HCT116 (cell line): ENCODE measurements at regions not wholly inside any gene's neighbourhood (a gene's known extent, or its start where the extent isn't known, plus 50 kb on each side); places are given as distances from the start of the nearest gene placed in this dataset.

Experiments used
- ATAC-seq: fragments of 200-7000 bp; cut with Tn5 transposase; 2 replicates; pipeline ENCODE4 v1.9.1; 2020; ENCODE audit warnings: mild to moderate bottlenecking, moderate library complexity
- BruUV-seq: library from RNA; stranded (reverse); fragments of 400-500 nt; replicated peaks from 2 replicates; lab custom pipeline; 2021; lab: Mats Ljungman, UMichigan
- CTCF ChIA-PET: fragments of 300-600 bp; sonication (Branson Sonifier 250); formaldehyde crosslinking; loops from one replicate; lab custom pipeline; 2021; ENCODE audit warnings: antibody characterized with exemption; lab: Charles Lee
- POLR2A ChIA-PET: fragments of 300-600, 350-600 bp; sonication (Branson Sonifier 250); formaldehyde crosslinking; loops from one replicate; lab custom pipeline; 2021; ENCODE audit warnings: antibody characterized with exemption; lab: Charles Lee
- RAD21 ChIA-PET, 2 experiments: fragments of 300-600 bp; sonication (Branson Sonifier 250); formaldehyde crosslinking; loops; one replicate each; lab custom pipeline; 2023; ENCODE audit warnings: low total read pairs in 2 of 2; ENCODE audit not compliant: uncharacterized antibody in 2 of 2, unreplicated experiment in 2 of 2, low non-redundant PET in 1 of 2; lab: Charles Lee
- DNase-seq: peaks from one replicate; pipeline ENCODE4 v3.0.0-alpha.2; 2010; ENCODE audit warnings: low read depth, low spot score
- H2AFZ ChIP-seq: fragments of 200-600 bp; shearing (Covaris generic), sonication (generic); 2 replicates; pipeline ENCODE4 v1.6.1; 2017; ENCODE audit warnings: low read depth, mixed run types, mixed read lengths, antibody characterized with exemption, low read length; ENCODE audit not compliant: poor library complexity, severe bottlenecking
- H3K27ac ChIP-seq: 2 replicates; pipeline ENCODE4 v1.5.1; 2012; ENCODE audit warnings: low read depth, low read length
- H3K27me3 ChIP-seq: fragments of 200-600 bp; sonication (generic); 2 replicates; pipeline ENCODE4 v1.6.1; 2016; ENCODE audit warnings: mixed run types, low read length, mixed read lengths; ENCODE audit not compliant: insufficient read depth
- H3K36me3 ChIP-seq, 2 experiments: fragments of 200-500 bp in 1 of 2; fragments of 200-600 bp in 1 of 2; sonication (Bioruptor generic) in 1 of 2; sonication (generic) in 1 of 2; 2 replicates each; pipeline versions ENCODE4 v1.5.1 to v1.6.1; 2014 to 2016; ENCODE audit warnings: low read length in 2 of 2, inconsistent platforms in 1 of 2, mixed read lengths in 1 of 2, mixed run types in 1 of 2; ENCODE audit not compliant: insufficient read depth in 2 of 2, control insufficient read depth in 1 of 2
- H3K4me1 ChIP-seq, 2 experiments: fragments of 200-600 bp in 1 of 2; sonication (generic) in 1 of 2; 2 replicates each; pipeline versions ENCODE4 v1.5.1 to v1.6.1; 2012 to 2017; ENCODE audit warnings: low read length in 2 of 2, inconsistent platforms in 1 of 2, mild to moderate bottlenecking in 1 of 2, mixed read lengths in 1 of 2, mixed run types in 1 of 2, moderate library complexity in 1 of 2; ENCODE audit not compliant: insufficient read depth in 2 of 2, control insufficient read depth in 1 of 2
- H3K4me2 ChIP-seq: fragments of 200-600 bp; sonication (generic); 2 replicates; pipeline ENCODE4 v1.6.1; 2017; ENCODE audit warnings: mixed run types, low read length, mixed read lengths
- H3K4me3 ChIP-seq, 2 experiments: fragments of 200-600 bp in 1 of 2; sonication (generic) in 1 of 2; replicated peaks in 1 of 2; 2 replicates each; pipeline ENCODE4 v1.5.1; 2011 to 2016; ENCODE audit warnings: low read length in 2 of 2, control low read depth in 1 of 2, low read depth in 1 of 2, mild to moderate bottlenecking in 1 of 2, mixed read lengths in 1 of 2, mixed run types in 1 of 2
- H3K79me2 ChIP-seq: fragments of 200-600 bp; sonication (generic); 2 replicates; pipeline ENCODE4 v1.6.1; 2017; ENCODE audit warnings: mild to moderate bottlenecking, mixed run types, low read length, moderate library complexity, mixed read lengths; ENCODE audit not compliant: insufficient read depth
- H3K9ac ChIP-seq: fragments of 200-600 bp; sonication (generic); 2 replicates; pipeline ENCODE4 v1.6.1; 2016; ENCODE audit warnings: low read length, mixed read lengths
- H3K9me2 ChIP-seq: fragments of 200-600 bp; sonication (generic), shearing (Covaris generic); 2 replicates; pipeline ENCODE4 v1.6.1; 2017; ENCODE audit warnings: mixed run types, mild to moderate bottlenecking, moderate library complexity; ENCODE audit not compliant: insufficient read depth
- H3K9me3 ChIP-seq, 2 experiments: fragments of 200-500 bp in 1 of 2; fragments of 200-600 bp in 1 of 2; sonication (Bioruptor generic) in 1 of 2; sonication (generic) in 1 of 2; 2 replicates each; pipeline ENCODE4 v1.6.1; 2014 to 2017; ENCODE audit warnings: low read length in 2 of 2, mixed read lengths in 2 of 2, inconsistent platforms in 1 of 2, low read depth in 1 of 2, mild to moderate bottlenecking in 1 of 2, mixed run types in 1 of 2, moderate library complexity in 1 of 2; ENCODE audit not compliant: control insufficient read depth in 1 of 2, insufficient read depth in 1 of 2
- H4K20me1 ChIP-seq: fragments of 200-600 bp; sonication (generic), shearing (Covaris generic); 2 replicates; pipeline ENCODE4 v1.6.1; 2017; ENCODE audit warnings: mixed run types, mild to moderate bottlenecking, moderate library complexity; ENCODE audit not compliant: insufficient read depth
- CBX3 ChIP-seq: IDR thresholded peaks from 2 replicates; pipeline ENCODE4 v1.6.1; 2012; ENCODE audit warnings: low read depth
- CEBPB ChIP-seq: IDR thresholded peaks from 2 replicates; pipeline ENCODE4 v1.6.1; 2012; ENCODE audit warnings: low read depth
- EZH2 ChIP-seq: fragments of 200-600 bp; sonication (generic); IDR thresholded peaks from 2 replicates; pipeline ENCODE4 v1.6.1; 2017; ENCODE audit warnings: antibody characterized with exemption, mixed run types
- EZH2phosphoT487 ChIP-seq: fragments of 200-600 bp; IDR thresholded peaks from 2 replicates; pipeline ENCODE4 v1.6.1; 2018; ENCODE audit warnings: antibody characterized with exemption, borderline replicate concordance
- POLR2A ChIP-seq: IDR thresholded peaks from 2 replicates; pipeline ENCODE4 v1.7.0; 2011; ENCODE audit warnings: borderline replicate concordance; ENCODE audit not compliant: insufficient read depth, insufficient read length; ENCODE audit errors: extremely low read depth
- POLR2AphosphoS5 ChIP-seq: IDR thresholded peaks from 2 replicates; pipeline ENCODE4 v1.6.1; 2011; ENCODE audit warnings: mild to moderate bottlenecking, low read depth, low read length, moderate library complexity
- SRF ChIP-seq: IDR thresholded peaks from 2 replicates; pipeline ENCODE4 v1.6.1; 2012; ENCODE audit warnings: low read depth
- TCF7L2 ChIP-seq: IDR thresholded peaks from 2 replicates; pipeline ENCODE4 v1.7.0; 2011; ENCODE audit warnings: borderline replicate concordance, inconsistent platforms; ENCODE audit not compliant: insufficient read depth, insufficient read length; ENCODE audit errors: extremely low read depth
- YY1 ChIP-seq: IDR thresholded peaks from 2 replicates; pipeline ENCODE4 v1.6.1; 2011; ENCODE audit warnings: low read length, low read depth, moderate library complexity, mild to moderate bottlenecking; ENCODE audit not compliant: insufficient replicate concordance; ENCODE audit errors: extremely low read depth
- intact Hi-C: fragments of 100-400 bp; cut with micrococcal nuclease; formaldehyde crosslinking; loops from 2 replicates; pipeline ENCODE4 v1.10.0; 2022
- TF ChIP-seq, protein P1 (sequence below): IDR thresholded peaks from 2 replicates; pipeline ENCODE4 v1.6.1; 2012
- TF ChIP-seq, protein P2 (sequence below): IDR thresholded peaks from 2 replicates; pipeline ENCODE4 v1.6.1; 2012; ENCODE audit warnings: low read depth
- TF ChIP-seq, protein P3 (sequence below): IDR thresholded peaks from 2 replicates; pipeline ENCODE4 v1.6.1; 2012

DNA sequence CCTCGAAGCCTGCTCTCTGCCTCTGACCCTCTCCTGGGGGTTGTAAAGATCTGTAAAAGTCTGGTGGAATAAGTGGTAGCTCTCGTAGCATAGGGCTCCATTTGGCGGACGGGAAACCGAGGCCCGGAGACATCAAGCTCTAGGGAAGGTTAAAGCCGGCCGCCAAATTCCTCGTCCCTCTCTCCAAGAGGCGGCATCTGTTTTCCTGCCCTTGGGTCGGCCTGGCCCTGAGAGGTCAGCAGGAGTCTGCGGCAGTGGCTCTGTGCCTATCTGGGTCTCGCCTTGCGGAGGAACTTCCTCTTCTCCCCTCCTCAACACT lies 72.4 kb downstream of the TEX51 start:
- Histone ChIP-seq H3K27me3 (peaks cover 37% of the 10 kb centered on the region), H4K20me1 (no peaks in the 10 kb centered on the region), H3K9ac (no peak overlapping the region), H3K9me2 (no peaks in the 10 kb centered on the region), H2AFZ (no peak overlapping the region), H3K9me3 (no peaks in the 10 kb centered on the region), H3K4me2 (peak overlapping the region; percentile 86), H3K4me3 (no peak overlapping the region), H3K79me2 (no peaks in the 10 kb centered on the region), H3K27ac (no peak overlapping the region), H3K36me3 (no peaks in the 10 kb centered on the region), H3K4me1 (peaks cover 2 to 12% of the 10 kb centered on the region in 2 experiments; a peak in 2 of 4 replicates)
- ChIA-PET POLR2A (no interaction called here), CTCF (interaction anchor here (1.4 to 2.5 kb wide), 5 partner anchors 29 to 443 kb away, joined by 3 to 31 read pairs (median 5); no protein-coding TSS in a partner anchor), RAD21 (no interaction called here)
- BruUV-seq = no TSS peak
- intact Hi-C loops = loop anchor here (2.0 to 10.0 kb wide), 3 partner anchors 196 to 444 kb away; no protein-coding TSS in a partner anchor
- TF ChIP-seq CEBPB (no peak), SRF (no peak), EZH2 (no peak), EZH2phosphoT487 (no peak), POLR2AphosphoS5 (no peak), YY1 (no peak), CBX3 (no peak), POLR2A (no peak), TCF7L2 (no peak)
- TF ChIP-seq, protein P1, sequence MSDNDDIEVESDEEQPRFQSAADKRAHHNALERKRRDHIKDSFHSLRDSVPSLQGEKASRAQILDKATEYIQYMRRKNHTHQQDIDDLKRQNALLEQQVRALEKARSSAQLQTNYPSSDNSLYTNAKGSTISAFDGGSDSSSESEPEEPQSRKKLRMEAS = no peak
- TF ChIP-seq, protein P2, sequence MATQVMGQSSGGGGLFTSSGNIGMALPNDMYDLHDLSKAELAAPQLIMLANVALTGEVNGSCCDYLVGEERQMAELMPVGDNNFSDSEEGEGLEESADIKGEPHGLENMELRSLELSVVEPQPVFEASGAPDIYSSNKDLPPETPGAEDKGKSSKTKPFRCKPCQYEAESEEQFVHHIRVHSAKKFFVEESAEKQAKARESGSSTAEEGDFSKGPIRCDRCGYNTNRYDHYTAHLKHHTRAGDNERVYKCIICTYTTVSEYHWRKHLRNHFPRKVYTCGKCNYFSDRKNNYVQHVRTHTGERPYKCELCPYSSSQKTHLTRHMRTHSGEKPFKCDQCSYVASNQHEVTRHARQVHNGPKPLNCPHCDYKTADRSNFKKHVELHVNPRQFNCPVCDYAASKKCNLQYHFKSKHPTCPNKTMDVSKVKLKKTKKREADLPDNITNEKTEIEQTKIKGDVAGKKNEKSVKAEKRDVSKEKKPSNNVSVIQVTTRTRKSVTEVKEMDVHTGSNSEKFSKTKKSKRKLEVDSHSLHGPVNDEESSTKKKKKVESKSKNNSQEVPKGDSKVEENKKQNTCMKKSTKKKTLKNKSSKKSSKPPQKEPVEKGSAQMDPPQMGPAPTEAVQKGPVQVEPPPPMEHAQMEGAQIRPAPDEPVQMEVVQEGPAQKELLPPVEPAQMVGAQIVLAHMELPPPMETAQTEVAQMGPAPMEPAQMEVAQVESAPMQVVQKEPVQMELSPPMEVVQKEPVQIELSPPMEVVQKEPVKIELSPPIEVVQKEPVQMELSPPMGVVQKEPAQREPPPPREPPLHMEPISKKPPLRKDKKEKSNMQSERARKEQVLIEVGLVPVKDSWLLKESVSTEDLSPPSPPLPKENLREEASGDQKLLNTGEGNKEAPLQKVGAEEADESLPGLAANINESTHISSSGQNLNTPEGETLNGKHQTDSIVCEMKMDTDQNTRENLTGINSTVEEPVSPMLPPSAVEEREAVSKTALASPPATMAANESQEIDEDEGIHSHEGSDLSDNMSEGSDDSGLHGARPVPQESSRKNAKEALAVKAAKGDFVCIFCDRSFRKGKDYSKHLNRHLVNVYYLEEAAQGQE = no peak
- TF ChIP-seq, protein P3, sequence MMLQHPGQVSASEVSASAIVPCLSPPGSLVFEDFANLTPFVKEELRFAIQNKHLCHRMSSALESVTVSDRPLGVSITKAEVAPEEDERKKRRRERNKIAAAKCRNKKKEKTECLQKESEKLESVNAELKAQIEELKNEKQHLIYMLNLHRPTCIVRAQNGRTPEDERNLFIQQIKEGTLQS = no peak
- no peak for DNase-seq
- ATAC-seq = no peak
